MM.1S (cell line): ENCODE measurements at regions not wholly inside any gene's neighbourhood (a gene's known extent, or its start where the extent isn't known, plus 50 kb on each side); places are given as distances from the start of the nearest gene placed in this dataset.

Experiments used
- DNase-seq: peaks from one replicate; pipeline ENCODE4 v3.0.0-alpha.2; 2015
- H2AFZ ChIP-seq: fragments of 300-600 bp; sonication (generic); 2 replicates; pipeline ENCODE4 v1.6.0; 2016; ENCODE audit warnings: antibody characterized with exemption, low read length
- H3F3A ChIP-seq: fragments of 300-600 bp; sonication (generic); 2 replicates; pipeline ENCODE4 v1.6.1; 2016; ENCODE audit warnings: mild to moderate bottlenecking, antibody characterized with exemption, low read length, moderate library complexity, mixed read lengths; ENCODE audit not compliant: insufficient read depth
- H3K27ac ChIP-seq: fragments of 300-600 bp; sonication (generic); 2 replicates; pipeline ENCODE4 v1.5.1; 2016; ENCODE audit warnings: mild to moderate bottlenecking, low read length
- H3K27me3 ChIP-seq: fragments of 300-600 bp; sonication (generic); replicated peaks from 2 replicates; pipeline ENCODE4 v1.6.0; 2016; ENCODE audit warnings: low read length; ENCODE audit not compliant: insufficient read depth
- H3K36me3 ChIP-seq: fragments of 300-600 bp; sonication (generic); replicated peaks from 2 replicates; pipeline ENCODE4 v1.6.1; 2016; ENCODE audit warnings: mild to moderate bottlenecking, low read length, mixed read lengths; ENCODE audit not compliant: insufficient read depth
- H3K4me1 ChIP-seq: fragments of 300-600 bp; sonication (generic); 2 replicates; pipeline ENCODE4 v1.6.1; 2016; ENCODE audit warnings: low read length, mixed read lengths
- H3K4me2 ChIP-seq: fragments of 300-600 bp; sonication (generic); 2 replicates; pipeline ENCODE4 v1.6.0; 2016; ENCODE audit warnings: low read depth, low read length
- H3K4me3 ChIP-seq: fragments of 300-600 bp; sonication (generic); 2 replicates; pipeline ENCODE4 v1.5.1; 2016; ENCODE audit warnings: low read length, mixed read lengths
- H3K79me2 ChIP-seq: fragments of 300-600 bp; sonication (generic); 2 replicates; pipeline ENCODE4 v1.6.1; 2016; ENCODE audit warnings: mixed run types, low read length, mixed read lengths
- H3K9ac ChIP-seq: fragments of 300-600 bp; sonication (generic); 2 replicates; pipeline ENCODE4 v1.6.1; 2016; ENCODE audit warnings: low read length, mixed read lengths
- H3K9me2 ChIP-seq: fragments of 300-600 bp; sonication (generic); replicated peaks from 2 replicates; pipeline ENCODE4 v1.6.1; 2016; ENCODE audit warnings: mild to moderate bottlenecking, low read length, mixed read lengths; ENCODE audit not compliant: insufficient read depth
- H3K9me3 ChIP-seq: fragments of 300-600 bp; sonication (generic); replicated peaks from 2 replicates; pipeline ENCODE4 v1.6.1; 2016; ENCODE audit warnings: mild to moderate bottlenecking, low read length, mixed read lengths; ENCODE audit not compliant: insufficient read depth
- H4K20me1 ChIP-seq: fragments of 300-600 bp; sonication (generic); 2 replicates; pipeline ENCODE4 v1.6.1; 2016; ENCODE audit warnings: mild to moderate bottlenecking, low read length, moderate library complexity, mixed read lengths; ENCODE audit not compliant: insufficient read depth
- EZH2 ChIP-seq: fragments of 300-600 bp; sonication (generic); optimal IDR thresholded peaks from 2 replicates; pipeline ENCODE3; 2017; ENCODE audit warnings: low read depth, mild to moderate bottlenecking, antibody characterized with exemption, low read length, mixed read lengths
- EZH2phosphoT487 ChIP-seq: fragments of 300-600 bp; sonication (generic); IDR thresholded peaks from 2 replicates; pipeline ENCODE4 v1.6.1; 2018; ENCODE audit warnings: antibody characterized with exemption, low read length
- TF ChIP-seq, protein P1 (sequence below): fragments of 300-600 bp; sonication (generic); IDR thresholded peaks from 2 replicates; pipeline ENCODE4 v1.5.1; 2016; ENCODE audit warnings: antibody characterized with exemption, low read length, mixed read lengths

- Histone ChIP-seq H3K9me3 (no peaks in the 10 kb centered on the region), H3K36me3 (no peaks in the 10 kb centered on the region), H3K4me2 (no peak overlapping the region), H3K27ac (no peak overlapping the region), H3K9me2 (no peaks in the 10 kb centered on the region), H2AFZ (no peak overlapping the region), H4K20me1 (no peaks in the 10 kb centered on the region), H3K4me1 (no peaks in the 10 kb centered on the region), H3K79me2 (no peaks in the 10 kb centered on the region), H3K27me3 (no peaks in the 10 kb centered on the region), H3F3A (no peaks in the 10 kb centered on the region), H3K4me3 (no peak overlapping the region), H3K9ac (no peak overlapping the region)
- no peak for DNase-seq
- TF ChIP-seq EZH2, result no peak
- no peak for TF ChIP-seq EZH2phosphoT487
- TF ChIP-seq, protein P1, sequence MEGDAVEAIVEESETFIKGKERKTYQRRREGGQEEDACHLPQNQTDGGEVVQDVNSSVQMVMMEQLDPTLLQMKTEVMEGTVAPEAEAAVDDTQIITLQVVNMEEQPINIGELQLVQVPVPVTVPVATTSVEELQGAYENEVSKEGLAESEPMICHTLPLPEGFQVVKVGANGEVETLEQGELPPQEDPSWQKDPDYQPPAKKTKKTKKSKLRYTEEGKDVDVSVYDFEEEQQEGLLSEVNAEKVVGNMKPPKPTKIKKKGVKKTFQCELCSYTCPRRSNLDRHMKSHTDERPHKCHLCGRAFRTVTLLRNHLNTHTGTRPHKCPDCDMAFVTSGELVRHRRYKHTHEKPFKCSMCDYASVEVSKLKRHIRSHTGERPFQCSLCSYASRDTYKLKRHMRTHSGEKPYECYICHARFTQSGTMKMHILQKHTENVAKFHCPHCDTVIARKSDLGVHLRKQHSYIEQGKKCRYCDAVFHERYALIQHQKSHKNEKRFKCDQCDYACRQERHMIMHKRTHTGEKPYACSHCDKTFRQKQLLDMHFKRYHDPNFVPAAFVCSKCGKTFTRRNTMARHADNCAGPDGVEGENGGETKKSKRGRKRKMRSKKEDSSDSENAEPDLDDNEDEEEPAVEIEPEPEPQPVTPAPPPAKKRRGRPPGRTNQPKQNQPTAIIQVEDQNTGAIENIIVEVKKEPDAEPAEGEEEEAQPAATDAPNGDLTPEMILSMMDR, result no peak
Measured at GRCh38 chr1:119191325-119191724, 50.9 kb upstream of the WARS2 start.

DNA sequence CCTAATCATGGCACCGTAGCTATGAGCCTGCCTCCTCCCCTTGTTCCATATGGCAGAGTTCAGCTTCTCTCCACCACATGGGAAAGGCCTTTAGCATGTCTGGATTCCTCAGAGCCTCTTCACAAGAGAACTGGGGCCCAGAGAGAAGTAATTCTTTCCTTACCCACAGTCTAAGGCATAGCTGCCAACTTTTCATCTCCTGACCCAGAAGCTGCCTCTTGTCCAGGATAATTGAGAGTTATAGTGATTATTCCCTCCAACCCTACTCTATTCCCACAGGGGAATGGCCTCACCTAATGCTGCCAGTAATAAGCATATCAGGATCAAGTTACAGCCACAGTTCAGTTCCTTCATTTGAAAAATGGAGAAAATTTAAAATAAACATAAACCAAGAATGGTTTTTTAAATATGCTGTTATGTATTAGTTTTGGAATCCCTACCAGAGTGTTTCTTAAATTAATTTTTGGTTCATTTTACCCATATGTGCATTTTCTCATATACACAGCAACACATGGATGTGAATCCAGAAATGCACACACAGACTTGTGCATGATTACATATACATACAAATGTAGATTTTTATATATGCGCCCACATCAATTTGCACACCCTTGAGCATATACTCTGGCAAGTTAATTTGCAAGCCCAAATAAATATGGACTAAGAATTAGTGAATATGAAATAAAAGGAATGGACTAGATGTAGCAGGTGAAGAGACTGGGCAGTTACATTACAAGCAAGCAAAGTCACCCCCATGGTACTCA lies 63.9 kb upstream of the WARS2 start:
- Histone ChIP-seq H4K20me1 (no peaks in the 10 kb centered on the region), H3K9ac (no peak overlapping the region), H3K36me3 (no peaks in the 10 kb centered on the region), H3F3A (no peaks in the 10 kb centered on the region), H2AFZ (no peak overlapping the region), H3K27me3 (no peaks in the 10 kb centered on the region), H3K79me2 (no peaks in the 10 kb centered on the region), H3K4me2 (no peak overlapping the region), H3K4me1 (no peaks in the 10 kb centered on the region), H3K4me3 (no peak overlapping the region), H3K27ac (no peak overlapping the region), H3K9me2 (no peaks in the 10 kb centered on the region), H3K9me3 (no peaks in the 10 kb centered on the region)
- no peak for DNase-seq
- TF ChIP-seq, protein P1, result no peak
- TF ChIP-seq EZH2phosphoT487 (no peak), EZH2 (no peak)

- Histone ChIP-seq H2AFZ (no peak overlapping the region), H3K27ac (no peak overlapping the region), H3K4me3 (no peak overlapping the region), H3K36me3 (no peaks in the 10 kb centered on the region), H3K9me3 (no peaks in the 10 kb centered on the region), H3K79me2 (no peaks in the 10 kb centered on the region), H3K4me1 (no peaks in the 10 kb centered on the region), H3K9me2 (no peaks in the 10 kb centered on the region), H3F3A (no peaks in the 10 kb centered on the region), H3K4me2 (no peak overlapping the region), H3K27me3 (no peaks in the 10 kb centered on the region), H4K20me1 (no peaks in the 10 kb centered on the region), H3K9ac (no peak overlapping the region)
- no peak for DNase-seq
- TF ChIP-seq EZH2phosphoT487 (no peak), EZH2 (no peak)
- TF ChIP-seq, protein P1, result no peak
Measured at GRCh38 chr1:119204961-119205357, 64.5 kb upstream of the WARS2 start.
